NCI-H2196 (cell line): ENCODE measurements at regions not wholly inside any gene's neighbourhood (a gene's known extent, or its start where the extent isn't known, plus 50 kb on each side); places are given as distances from the start of the nearest gene placed in this dataset.
A peak's percentile ranks its signal among the peaks of the same experiment; 100 is the strongest.

ENCODE experiments used
- DNase-seq: peaks from one replicate; lab custom pipeline; 2025; ENCODE audit not compliant: unreplicated experiment; lab: John Stamatoyannopoulos, UW

- peak; percentile 6 for DNase-seq
Observed at GRCh38 chr14:26765768-26766520, 168.1 kb upstream of the NOVA1 start.

DNA sequence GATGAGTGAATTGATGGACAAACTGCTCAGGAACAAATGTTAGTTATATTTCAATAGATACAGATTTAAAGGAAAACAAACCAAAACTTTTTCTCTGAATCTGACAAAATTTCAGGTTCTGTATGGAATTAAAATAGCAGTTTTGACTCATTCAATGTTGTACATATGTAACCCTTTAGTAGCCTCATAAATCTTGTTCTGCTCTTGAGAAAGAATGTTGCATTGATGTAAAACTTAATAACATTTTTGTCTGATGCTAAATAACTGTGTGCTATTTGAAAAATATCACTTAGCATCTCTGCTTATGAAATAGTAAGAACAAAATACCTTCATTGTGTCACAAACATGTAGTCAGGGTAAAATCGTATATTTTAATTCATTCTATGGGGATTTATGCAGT is 168.9 kb upstream of the NOVA1 start:
- DNase-seq = no peak

GRCh38 chr14:26773906-26774593 is 176.2 kb upstream of the NOVA1 start:
- DNase-seq = no peak

DNA sequence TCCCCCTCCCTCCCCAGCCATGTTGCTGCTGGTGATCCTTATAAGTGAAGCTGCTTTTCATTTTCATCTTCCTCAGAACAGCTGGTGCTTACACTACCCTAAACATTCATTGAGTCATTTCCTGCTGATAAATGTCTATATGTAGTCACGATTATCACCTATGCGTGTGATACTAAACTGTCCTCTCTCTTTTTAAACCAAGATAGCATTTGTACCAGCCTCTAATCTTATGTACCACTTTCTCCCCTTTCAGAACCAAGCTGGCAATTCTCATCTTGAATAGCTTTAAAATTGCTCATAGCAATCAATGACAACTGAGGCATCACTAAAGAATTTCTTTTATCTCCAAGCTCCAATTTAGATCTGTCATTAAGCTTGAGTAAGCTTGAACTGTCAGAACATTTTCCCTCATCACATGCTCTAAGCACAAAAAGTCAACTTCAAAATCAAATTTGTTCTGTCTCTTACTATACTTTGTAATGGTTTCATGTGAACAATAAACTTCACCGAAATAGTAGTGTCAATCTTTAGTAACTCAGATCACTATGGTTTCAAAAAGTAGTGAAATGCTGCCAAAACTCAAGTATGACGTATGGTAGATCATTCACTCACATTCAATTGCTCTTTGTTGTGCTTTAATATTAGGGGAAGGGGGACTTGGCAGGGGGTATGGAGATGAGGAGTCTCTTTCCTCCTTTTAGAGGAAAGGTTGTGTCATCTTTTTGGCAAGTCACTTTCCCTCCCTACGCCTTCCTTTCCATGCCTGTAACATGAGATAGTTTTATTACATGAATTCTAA is 178.1 kb upstream of the NOVA1 start:
- DNase-seq = no peak

DNA sequence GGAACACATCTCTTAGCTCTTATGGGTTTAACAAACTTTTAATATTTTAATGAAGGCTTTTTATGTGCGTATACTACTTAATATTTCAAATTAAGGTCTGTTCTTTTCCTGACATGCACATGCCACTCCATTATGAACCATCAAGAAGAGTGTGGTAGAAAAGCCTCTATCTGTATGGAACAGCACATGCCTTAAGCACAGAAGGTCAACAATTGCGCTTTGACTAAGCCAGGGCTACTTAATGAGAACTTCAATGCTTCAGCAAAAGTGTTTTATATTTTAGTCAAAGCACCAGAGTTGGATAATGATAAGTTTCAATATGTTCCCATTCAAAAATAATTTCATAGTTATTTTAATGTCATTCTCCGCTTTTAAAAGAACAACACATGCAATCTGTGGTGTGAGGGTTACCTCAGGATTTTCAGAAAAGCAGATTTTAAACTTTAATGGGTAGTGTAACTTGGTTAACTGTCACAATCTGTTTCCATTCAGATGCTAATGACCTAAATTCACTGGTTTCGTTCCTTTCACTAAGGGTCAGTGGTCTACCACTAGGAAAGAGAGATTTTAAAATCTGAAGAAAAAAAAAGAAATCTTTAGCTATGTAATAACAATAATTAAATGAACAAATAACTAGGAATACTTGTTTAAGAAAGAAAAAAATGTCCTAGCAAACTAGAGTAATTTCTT is 193.4 kb upstream of the NOVA1 start:
- DNase-seq = no peak

DNA sequence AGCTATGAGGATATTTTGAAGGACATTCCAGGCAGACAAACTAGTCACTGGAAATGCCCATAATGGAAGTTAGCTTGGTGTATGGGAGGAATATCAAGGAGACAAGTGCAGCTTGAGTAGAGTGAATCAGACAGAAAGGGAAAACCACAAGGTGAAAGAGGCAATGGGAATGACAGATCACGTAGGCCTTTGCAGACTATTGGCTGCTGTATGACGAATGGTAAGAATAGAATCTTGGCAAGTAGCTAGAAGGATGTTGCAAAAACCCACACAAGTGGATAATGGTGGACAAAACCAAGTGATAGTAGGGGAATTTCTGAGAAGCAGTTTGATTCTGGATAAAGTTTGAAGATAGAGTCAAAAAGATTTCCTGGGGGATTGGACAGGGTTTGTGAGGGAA is 196.9 kb upstream of the NOVA1 start:
- no peak for DNase-seq

GRCh38 chr14:26808407-26808806 is 210.6 kb upstream of the NOVA1 start:
- DNase-seq = no peak

- no peak for DNase-seq
Observed at GRCh38 chr14:26810631-26811030, 212.8 kb upstream of the NOVA1 start.

GRCh38 chr14:26811756-26812305 is 214.0 kb upstream of the NOVA1 start:
- DNase-seq = no peak

- no peak for DNase-seq
Observed at GRCh38 chr14:26820138-26820537, 222.3 kb upstream of the NOVA1 start.

DNA sequence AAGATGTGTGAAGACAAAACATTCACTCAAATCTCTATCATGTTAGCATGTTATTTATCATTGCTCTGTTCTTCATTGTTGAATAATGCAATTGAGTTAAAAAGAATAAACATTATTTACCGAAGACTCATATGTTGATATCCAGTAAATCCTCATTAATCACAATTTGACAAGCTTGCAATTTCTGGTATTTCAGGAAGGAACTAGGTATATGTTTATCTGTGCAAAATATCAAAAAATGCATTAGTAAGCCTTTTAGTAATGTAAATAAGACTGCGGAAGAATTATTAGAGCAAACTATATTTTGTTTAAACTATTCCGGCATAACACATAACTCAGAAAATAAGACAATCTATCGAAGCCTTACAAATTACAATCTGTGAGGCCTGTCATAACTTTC is 222.7 kb upstream of the NOVA1 start:
- no peak for DNase-seq

DNA sequence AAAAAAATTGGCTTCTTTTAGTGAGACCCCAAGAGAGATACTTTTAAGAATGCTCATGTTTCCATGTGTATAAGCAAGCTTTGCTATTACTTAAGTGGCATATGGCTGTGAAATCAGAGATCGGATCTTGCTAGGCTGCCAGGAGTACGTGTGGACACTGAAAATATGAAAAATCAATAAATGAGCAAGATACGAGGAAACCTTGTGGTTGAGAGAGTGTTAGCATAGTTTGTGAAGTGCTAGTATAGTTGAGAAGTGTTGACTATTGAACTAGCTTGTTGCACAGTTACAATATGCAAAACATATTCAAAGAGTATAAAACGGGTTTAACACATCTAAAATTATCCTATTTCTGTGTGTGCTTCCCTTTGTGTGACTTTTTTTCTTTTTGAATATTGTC is 230.9 kb upstream of the NOVA1 start:
- no peak for DNase-seq

DNA sequence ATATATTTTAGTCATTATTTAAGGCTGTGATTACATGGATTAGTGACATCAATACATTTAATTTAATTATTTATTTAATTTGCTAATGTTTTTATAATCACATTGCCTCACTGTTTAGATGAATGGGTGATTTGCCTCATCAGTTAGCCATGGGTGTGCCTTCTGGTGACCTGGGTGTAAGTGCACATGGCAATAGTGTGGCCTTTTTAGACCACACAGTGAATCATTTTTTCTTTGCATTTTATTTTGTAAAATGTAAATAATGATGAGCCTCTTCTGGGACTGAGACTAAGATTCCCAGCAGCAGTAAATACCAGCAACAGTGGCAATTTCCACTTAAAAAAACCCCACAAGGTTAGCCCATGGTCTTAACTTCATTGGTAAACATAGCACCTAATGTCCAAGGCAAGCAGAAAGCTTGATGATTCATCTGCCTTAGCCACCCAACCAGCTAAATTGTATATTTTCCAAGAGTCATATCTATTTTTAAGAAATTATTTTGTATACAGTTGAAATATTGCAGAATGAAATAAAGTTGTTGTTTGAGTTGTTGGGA is 235.9 kb upstream of the NOVA1 start:
- DNase-seq = no peak

GRCh38 chr14:26835979-26836570 is 238.2 kb upstream of the NOVA1 start:
- no peak for DNase-seq

- DNase-seq = no peak
Observed at GRCh38 chr14:26839481-26839880, 241.6 kb upstream of the NOVA1 start.

- no peak for DNase-seq
Observed at GRCh38 chr14:26841326-26841725, 243.5 kb upstream of the NOVA1 start.

DNA sequence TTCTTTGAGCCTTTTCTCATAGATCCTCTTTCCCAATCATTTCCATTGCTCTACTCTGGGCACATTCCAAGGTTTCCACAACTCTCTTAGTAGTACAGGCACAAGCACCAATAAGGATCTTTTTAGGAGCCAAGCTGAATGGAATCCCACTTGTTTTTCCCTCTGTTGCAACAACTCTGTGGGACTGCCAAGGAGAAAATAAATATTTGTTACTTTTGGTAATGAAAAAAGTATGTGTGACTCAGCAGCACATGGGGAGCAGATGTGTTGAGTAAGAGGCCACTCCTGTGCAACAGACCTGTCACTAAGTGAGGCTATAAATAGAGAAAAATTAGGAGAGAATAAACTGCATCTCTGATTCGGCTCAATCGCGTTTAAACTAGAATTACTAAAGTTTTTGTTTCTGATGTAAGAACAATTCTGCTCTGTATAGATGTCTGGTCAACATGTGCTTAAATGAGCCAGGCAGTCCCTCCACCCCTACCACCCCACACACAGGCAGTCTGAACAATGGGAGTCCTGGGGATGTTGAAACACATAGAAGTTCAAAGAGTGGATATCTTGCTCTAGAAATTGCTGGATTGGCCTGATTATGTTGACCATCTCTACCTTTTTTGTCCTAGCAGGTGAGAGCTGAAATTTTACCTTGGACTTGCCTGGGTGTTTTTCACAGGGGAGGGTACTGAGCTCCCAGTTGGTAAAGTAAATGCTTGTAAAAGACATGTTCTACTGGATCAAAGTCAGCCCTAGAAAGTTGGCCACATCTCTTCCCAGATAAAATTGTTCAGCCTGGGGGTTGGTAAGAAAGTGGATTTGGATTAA is 244.3 kb upstream of the NOVA1 start:
- DNase-seq = no peak

DNA sequence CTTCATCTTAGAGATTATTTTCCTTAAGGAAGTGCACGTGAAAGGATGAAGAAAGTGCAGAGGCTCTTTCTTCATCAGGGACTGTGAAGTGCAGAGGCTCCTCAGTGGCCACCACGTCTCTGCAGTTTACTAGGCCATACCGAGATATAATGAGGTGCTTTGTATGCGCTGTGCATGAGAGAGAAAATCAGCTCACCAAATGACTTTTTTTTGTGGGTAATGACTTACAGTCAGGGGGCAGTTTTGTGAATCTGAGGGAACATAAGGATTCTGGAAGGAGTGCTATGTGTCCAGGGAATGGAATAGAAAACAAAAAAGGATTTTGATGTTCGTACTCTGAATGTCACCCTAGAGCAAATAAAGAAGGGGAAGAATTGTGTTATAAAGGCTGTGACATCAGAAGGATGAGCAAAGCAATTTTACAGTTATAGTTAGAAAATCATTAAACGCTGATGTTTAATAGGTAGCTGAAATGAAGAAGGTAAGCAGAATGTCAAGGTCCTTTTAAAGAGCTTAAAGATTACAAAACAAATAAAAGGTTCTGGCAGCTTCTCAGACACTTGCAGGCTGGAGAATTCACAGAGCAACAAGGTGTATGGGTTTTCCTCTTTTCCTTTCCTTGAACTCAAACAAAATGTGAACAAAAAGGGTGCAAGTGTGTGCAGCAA is 247.5 kb upstream of the NOVA1 start:
- no peak for DNase-seq

- no peak for DNase-seq
Observed at GRCh38 chr14:26846388-26846787, 248.6 kb upstream of the NOVA1 start.
